T-helper 1 cell (primary cell): ENCODE measurements at regions not wholly inside any gene's neighbourhood (a gene's known extent, or its start where the extent isn't known, plus 50 kb on each side); places are given as distances from the start of the nearest gene placed in this dataset.

Source experiments
- DNase-seq, 5 donors: peaks; one replicate each; pipeline ENCODE4 v3.0.0-alpha.2; 2012 to 2020

- no peak for DNase-seq
Measured at GRCh38 chr20:23203951-23204730, 118.0 kb upstream of the CD93 start.

- DNase-seq: no peak
Measured at GRCh38 chr20:23203310-23203709, 117.2 kb upstream of the CD93 start.

DNA sequence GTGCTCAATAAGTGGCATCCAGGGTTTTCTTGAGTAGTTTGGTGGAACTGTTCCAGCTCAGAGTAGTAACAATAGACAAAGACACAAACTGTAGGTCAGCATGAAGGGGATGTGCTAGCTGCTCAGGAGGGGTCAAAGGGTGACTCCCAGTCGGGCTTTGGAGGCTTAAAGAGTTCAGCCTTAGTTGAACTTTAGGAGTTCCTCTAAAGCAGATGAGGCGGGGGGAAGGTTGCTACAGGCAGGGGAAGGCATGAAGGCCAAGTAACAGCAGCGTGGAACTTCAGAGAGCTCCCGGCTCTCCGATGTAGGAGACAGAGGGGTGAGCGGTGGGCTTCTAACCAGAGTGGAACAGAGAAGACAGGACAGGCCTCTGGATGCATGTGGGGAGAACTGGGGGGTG lies 115.5 kb upstream of the CD93 start:
- DNase-seq: no peak

- DNase-seq: no peak
Measured at GRCh38 chr20:23200914-23201313, 114.8 kb upstream of the CD93 start.

DNA sequence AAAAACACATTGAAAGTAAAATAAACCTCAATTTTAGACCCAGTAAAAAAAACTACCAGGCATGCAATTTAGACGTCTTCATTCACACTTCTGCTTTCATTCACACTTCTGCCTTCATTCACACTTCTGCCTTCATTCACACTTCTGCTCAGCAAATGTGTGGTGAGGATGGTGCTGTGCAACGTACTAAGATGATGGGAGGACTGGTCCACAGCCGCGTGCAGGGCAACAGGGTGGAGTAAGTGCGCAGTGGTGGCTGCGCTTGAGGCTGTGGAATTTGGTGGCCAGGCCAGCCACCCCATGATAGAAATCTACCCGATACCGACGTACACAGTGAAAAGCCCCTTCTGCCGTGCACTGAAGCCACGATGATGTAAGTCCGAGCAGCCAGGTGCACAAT lies 114.3 kb upstream of the CD93 start:
- DNase-seq: no peak

- no peak for DNase-seq
Measured at GRCh38 chr20:23199356-23199755, 113.2 kb upstream of the CD93 start.

- DNase-seq: no peak
Measured at GRCh38 chr20:23198815-23199214, 112.7 kb upstream of the CD93 start.

GRCh38 chr20:23197836-23198235 lies 111.7 kb upstream of the CD93 start:
- DNase-seq: no peak

- no peak for DNase-seq
Measured at GRCh38 chr20:23195636-23196035, 109.5 kb upstream of the CD93 start.

- no peak for DNase-seq
Measured at GRCh38 chr20:23193801-23194384, 107.8 kb upstream of the CD93 start.

GRCh38 chr20:23192469-23192868 lies 106.3 kb upstream of the CD93 start:
- no peak for DNase-seq

DNA sequence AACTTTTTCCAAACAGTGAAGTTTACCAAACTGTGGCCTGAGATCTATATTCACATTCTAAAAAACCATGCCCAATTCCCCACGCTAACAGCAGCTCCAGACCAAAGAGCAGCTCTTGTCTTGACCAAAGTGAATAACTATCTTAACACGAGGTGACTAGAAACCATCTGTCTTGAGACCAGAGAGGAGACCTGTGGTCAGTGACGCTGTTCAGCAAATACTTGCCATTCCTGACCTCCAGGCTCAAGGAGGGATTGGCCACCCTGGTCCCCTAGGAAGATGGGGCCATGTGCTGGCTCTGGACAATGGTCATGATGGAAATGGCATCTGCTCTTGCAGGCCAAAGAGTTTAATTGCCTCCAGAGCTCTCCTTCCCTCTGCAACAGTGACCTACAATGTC lies 104.4 kb upstream of the CD93 start:
- no peak for DNase-seq

GRCh38 chr20:23189854-23190253 lies 103.7 kb upstream of the CD93 start:
- DNase-seq: no peak

GRCh38 chr20:23189341-23189740 lies 103.2 kb upstream of the CD93 start:
- no peak for DNase-seq

GRCh38 chr20:23188377-23189169 lies 102.4 kb upstream of the CD93 start:
- no peak for DNase-seq

DNA sequence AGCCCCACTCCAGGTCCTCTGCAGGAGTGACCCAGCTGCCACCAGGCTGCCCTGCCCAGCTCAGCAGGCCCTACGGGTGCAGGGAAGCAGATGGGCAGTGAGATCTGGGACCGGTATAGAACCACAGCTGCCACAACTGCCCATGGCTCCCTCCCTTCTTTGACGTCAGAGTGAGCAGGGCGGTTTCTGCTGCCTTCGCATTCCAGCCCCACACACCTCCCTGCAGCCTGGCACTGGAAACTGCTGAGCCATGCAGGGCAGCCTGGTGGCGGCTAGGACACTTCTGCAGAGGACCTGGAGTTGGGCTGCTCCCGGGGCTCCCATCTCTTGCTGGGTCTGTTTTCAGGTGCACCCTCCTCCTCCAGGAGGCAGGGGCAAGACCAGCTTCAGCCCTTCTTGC lies 101.6 kb upstream of the CD93 start:
- no peak for DNase-seq

- no peak for DNase-seq
Measured at GRCh38 chr20:23186808-23187207, 100.7 kb upstream of the CD93 start.

- DNase-seq: no peak
Measured at GRCh38 chr20:23180451-23180921, 94.4 kb upstream of the CD93 start.

DNA sequence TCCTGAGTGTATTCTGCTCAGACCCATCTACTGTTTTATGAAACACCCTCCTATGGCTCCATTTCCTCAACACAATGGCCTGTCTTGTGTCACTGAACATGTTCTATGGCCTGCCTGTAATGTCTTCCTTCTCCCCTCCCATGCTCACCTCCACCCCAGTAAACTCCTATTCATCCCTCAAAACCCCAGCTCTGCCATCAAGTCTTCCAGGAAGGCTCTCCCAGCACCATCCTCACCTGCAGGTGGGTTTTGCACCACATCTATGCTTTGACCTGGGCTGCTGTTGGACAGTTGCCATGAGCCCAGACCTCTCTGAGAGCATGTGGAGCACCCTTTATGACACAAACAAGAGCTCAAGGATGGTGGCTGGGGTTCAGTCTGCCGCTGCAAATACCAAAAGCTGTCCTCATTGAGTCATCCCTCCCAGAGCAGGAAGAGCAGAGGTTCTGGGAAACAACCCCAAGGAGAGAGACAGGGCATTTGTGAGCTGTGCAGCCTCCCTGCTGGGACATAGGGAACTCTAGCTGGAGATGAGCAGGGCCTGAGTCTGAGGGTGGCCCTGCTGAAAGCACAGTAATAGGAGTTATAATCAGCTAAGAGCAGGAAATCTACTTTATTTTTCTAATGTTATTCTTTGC lies 93.8 kb upstream of the CD93 start:
- no peak for DNase-seq

- no peak for DNase-seq
Measured at GRCh38 chr20:23178806-23179205, 92.7 kb upstream of the CD93 start.

DNA sequence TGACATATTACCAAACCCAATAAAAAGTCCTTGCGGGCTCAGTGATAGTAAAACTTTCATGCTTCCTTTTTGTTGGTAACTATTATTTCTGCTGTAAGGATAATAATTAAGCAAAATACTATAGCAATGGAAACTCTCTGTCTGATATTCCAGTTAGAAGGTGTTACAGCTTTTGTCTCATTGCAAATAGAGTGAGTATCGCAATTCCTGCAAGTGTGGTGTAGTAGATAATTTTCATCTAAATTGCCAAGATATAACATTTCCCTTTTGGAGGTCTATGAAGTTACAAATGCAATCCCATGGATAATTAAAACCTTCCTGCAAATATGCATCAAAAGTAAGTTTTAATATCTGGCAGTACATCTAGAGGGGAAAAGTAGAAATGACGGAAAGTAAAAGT lies 88.7 kb upstream of the CD93 start:
- no peak for DNase-seq

GRCh38 chr20:23167431-23167830 lies 81.3 kb upstream of the CD93 start:
- no peak for DNase-seq

GRCh38 chr20:23166563-23166962 lies 80.4 kb upstream of the CD93 start:
- no peak for DNase-seq
